IgD-negative memory B cell (primary cell): ENCODE measurements at regions not wholly inside any gene's neighbourhood (a gene's known extent, or its start where the extent isn't known, plus 50 kb on each side); places are given as distances from the start of the nearest gene placed in this dataset.

Experiments
- H3K27ac Mint-ChIP-seq, 3 donors: one replicate each; pipeline ENCODE4 v1.8.0; 2020 to 2022; ENCODE audit warnings: mild to moderate bottlenecking in 3 of 3, mixed read lengths in 3 of 3, moderate library complexity in 1 of 3
- H3K27me3 Mint-ChIP-seq: one replicate; pipeline ENCODE4 v1.8.0; 2021; ENCODE audit warnings: mixed read lengths
- H3K36me3 Mint-ChIP-seq: one replicate; pipeline ENCODE4 v1.8.0; 2020; ENCODE audit warnings: mild to moderate bottlenecking, mixed read lengths
- H3K4me1 Mint-ChIP-seq, 3 donors: one replicate each; pipeline ENCODE4 v1.8.0; 2020 to 2022; ENCODE audit warnings: mixed read lengths in 3 of 3, mild to moderate bottlenecking in 1 of 3
- H3K4me3 Mint-ChIP-seq, 4 donors: one replicate each; pipeline ENCODE4 v1.8.0; 2020 to 2022; ENCODE audit warnings: mild to moderate bottlenecking in 4 of 4, mixed read lengths in 4 of 4, moderate library complexity in 3 of 4
- H3K9me3 Mint-ChIP-seq, 3 donors: one replicate each; pipeline ENCODE4 v1.8.0; 2020 to 2021; ENCODE audit warnings: mixed read lengths in 3 of 3, mild to moderate bottlenecking in 1 of 3

GRCh38 chr11:39462506-39462905, 1996.9 kb downstream of the LRRC4C start:
- peaks cover 0 to 9% (median 2%) of the 10 kb centered on the region in 3 donors for H3K9me3 Mint-ChIP-seq

GRCh38 chr11:39461066-39461465, 1998.4 kb downstream of the LRRC4C start:
- no peaks in the 10 kb centered on the region for H3K36me3 Mint-ChIP-seq
- H3K9me3 Mint-ChIP-seq: peaks cover 0 to 9% (median 2%) of the 10 kb centered on the region in 3 donors
- H3K4me3 Mint-ChIP-seq: no peak overlapping the region
- H3K27ac Mint-ChIP-seq: no peak overlapping the region
- H3K27me3 Mint-ChIP-seq: no peaks in the 10 kb centered on the region
- no peaks in the 10 kb centered on the region for H3K4me1 Mint-ChIP-seq

More at GRCh38 chr11:39462506-39462905, 1996.9 kb downstream of the LRRC4C start:
- Mint-ChIP-seq H3K27me3 (no peaks in the 10 kb centered on the region), H3K36me3 (no peaks in the 10 kb centered on the region), H3K27ac (no peak overlapping the region), H3K4me1 (no peaks in the 10 kb centered on the region), H3K4me3 (no peak overlapping the region)

GRCh38 chr11:39459606-39460005, 1999.8 kb downstream of the LRRC4C start:
- Mint-ChIP-seq H3K36me3 (no peaks in the 10 kb centered on the region), H3K4me3 (no peak overlapping the region), H3K27ac (no peak overlapping the region), H3K4me1 (no peaks in the 10 kb centered on the region), H3K9me3 (peaks cover 0 to 9% (median 2%) of the 10 kb centered on the region in 3 donors), H3K27me3 (no peaks in the 10 kb centered on the region)

DNA sequence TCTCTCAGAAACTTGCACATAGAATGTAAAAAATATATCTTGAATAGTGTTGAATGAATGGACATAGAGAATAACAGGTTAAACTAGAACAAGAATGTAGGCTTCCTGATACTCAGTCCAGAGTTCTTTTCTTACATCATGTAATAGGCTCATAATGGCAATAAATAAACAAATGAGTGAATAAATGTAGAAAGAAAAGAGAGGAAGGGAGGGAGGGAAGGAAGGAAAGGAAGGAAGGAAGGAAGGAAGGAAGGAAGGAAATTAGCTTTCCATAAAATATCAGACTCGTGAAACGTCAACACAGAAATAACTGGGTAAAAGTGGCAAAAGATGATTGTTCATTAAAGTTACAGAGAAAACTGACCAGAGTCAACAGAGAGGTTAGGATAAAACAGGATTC, 2001.0 kb downstream of the LRRC4C start:
- H3K9me3 Mint-ChIP-seq: peaks cover 0 to 9% (median 2%) of the 10 kb centered on the region in 3 donors
- no peaks in the 10 kb centered on the region for H3K27me3 Mint-ChIP-seq
- H3K27ac Mint-ChIP-seq: no peak overlapping the region
- no peak overlapping the region for H3K4me3 Mint-ChIP-seq
- H3K36me3 Mint-ChIP-seq: no peaks in the 10 kb centered on the region
- H3K4me1 Mint-ChIP-seq: no peaks in the 10 kb centered on the region

- Mint-ChIP-seq H3K4me3 (no peak overlapping the region), H3K9me3 (peaks cover 0 to 4% (median 0%) of the 10 kb centered on the region in 3 donors), H3K27me3 (no peaks in the 10 kb centered on the region)
These were observed 2015.9 kb downstream of the LRRC4C start for GRCh38 chr11:39443424-39444022.

GRCh38 chr11:39442177-39442576, 2017.3 kb downstream of the LRRC4C start:
- no peaks in the 10 kb centered on the region for H3K27me3 Mint-ChIP-seq
- H3K36me3 Mint-ChIP-seq: no peaks in the 10 kb centered on the region
- H3K4me3 Mint-ChIP-seq: no peak overlapping the region
- peaks cover 0 to 3% (median 0%) of the 10 kb centered on the region in 3 donors for H3K9me3 Mint-ChIP-seq
- H3K4me1 Mint-ChIP-seq: no peaks in the 10 kb centered on the region
- no peak overlapping the region for H3K27ac Mint-ChIP-seq

More at GRCh38 chr11:39443424-39444022, 2015.9 kb downstream of the LRRC4C start:
- no peak overlapping the region for H3K27ac Mint-ChIP-seq
- H3K36me3 Mint-ChIP-seq: no peaks in the 10 kb centered on the region
- no peaks in the 10 kb centered on the region for H3K4me1 Mint-ChIP-seq

- Mint-ChIP-seq H3K36me3 (no peaks in the 10 kb centered on the region), H3K27ac (no peak overlapping the region), H3K4me3 (no peak overlapping the region), H3K4me1 (no peaks in the 10 kb centered on the region), H3K9me3 (peaks cover 0 to 7% (median 1%) of the 10 kb centered on the region in 3 donors), H3K27me3 (no peaks in the 10 kb centered on the region)
These were observed 2023.8 kb downstream of the LRRC4C start for GRCh38 chr11:39435641-39436040.

- H3K27ac Mint-ChIP-seq: no peak overlapping the region
- no peaks in the 10 kb centered on the region for H3K27me3 Mint-ChIP-seq
- no peaks in the 10 kb centered on the region for H3K36me3 Mint-ChIP-seq
- H3K4me1 Mint-ChIP-seq: no peaks in the 10 kb centered on the region
- no peak overlapping the region for H3K4me3 Mint-ChIP-seq
- peaks cover 0 to 4% (median 1%) of the 10 kb centered on the region in 3 donors for H3K9me3 Mint-ChIP-seq
These were observed 2025.0 kb downstream of the LRRC4C start for GRCh38 chr11:39434466-39434865.

GRCh38 chr11:39432929-39433328, 2026.5 kb downstream of the LRRC4C start:
- Mint-ChIP-seq H3K4me1 (no peaks in the 10 kb centered on the region), H3K27me3 (no peaks in the 10 kb centered on the region), H3K36me3 (no peaks in the 10 kb centered on the region), H3K27ac (no peak overlapping the region), H3K4me3 (no peak overlapping the region), H3K9me3 (peaks cover 0 to 3% (median 1%) of the 10 kb centered on the region in 3 donors)

- no peak overlapping the region for H3K27ac Mint-ChIP-seq
- peaks cover 0 to 4% (median 3%) of the 10 kb centered on the region in 3 donors for H3K9me3 Mint-ChIP-seq
- no peak overlapping the region for H3K4me3 Mint-ChIP-seq
- no peaks in the 10 kb centered on the region for H3K4me1 Mint-ChIP-seq
- H3K36me3 Mint-ChIP-seq: no peaks in the 10 kb centered on the region
- H3K27me3 Mint-ChIP-seq: no peaks in the 10 kb centered on the region
These were observed 2034.2 kb downstream of the LRRC4C start for GRCh38 chr11:39425226-39425625.

DNA sequence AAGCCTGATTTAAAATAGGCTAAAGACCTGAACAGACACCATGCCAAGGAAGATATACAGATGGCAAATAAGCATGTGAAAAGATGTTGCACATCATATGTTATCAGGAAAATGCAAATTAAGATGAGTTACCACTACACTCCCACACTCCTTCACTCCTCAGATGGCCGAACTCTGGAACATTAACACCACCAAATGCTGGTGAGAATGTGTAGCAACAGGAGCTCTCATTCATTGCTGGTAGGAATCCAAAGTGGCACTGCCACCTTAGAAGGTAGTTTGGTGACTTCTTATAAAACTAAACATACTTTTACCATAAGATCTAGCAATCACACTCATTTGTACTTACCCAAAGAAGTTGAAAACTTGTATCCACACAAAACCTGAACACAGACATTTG, 2047.3 kb downstream of the LRRC4C start:
- H3K9me3 Mint-ChIP-seq: peaks cover 3 to 18% (median 6%) of the 10 kb centered on the region in 3 donors
- H3K27me3 Mint-ChIP-seq: no peaks in the 10 kb centered on the region
- H3K27ac Mint-ChIP-seq: no peak overlapping the region
- H3K4me3 Mint-ChIP-seq: no peak overlapping the region
- no peaks in the 10 kb centered on the region for H3K4me1 Mint-ChIP-seq
- H3K36me3 Mint-ChIP-seq: no peaks in the 10 kb centered on the region

DNA sequence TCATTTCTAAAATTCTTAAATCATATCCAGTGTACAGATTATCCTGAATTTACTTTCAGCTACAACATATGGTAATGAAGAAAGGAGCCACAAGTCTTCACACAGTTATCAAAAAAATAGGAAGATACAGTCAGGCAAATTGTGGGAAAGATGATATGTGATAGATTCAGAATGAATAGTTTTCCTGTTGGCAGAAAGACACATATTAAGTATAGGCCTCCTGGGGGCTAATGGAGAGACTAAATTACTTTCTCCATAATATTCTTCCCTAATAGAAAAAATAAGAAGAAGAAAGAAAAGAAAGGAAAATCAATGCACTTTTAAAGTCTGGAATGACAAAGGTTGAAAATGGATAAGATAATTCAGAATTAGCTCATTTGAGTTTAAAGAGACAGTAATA, 2073.5 kb downstream of the LRRC4C start:
- Mint-ChIP-seq H3K27me3 (no peaks in the 10 kb centered on the region), H3K27ac (no peak overlapping the region), H3K9me3 (peaks cover 1 to 12% (median 11%) of the 10 kb centered on the region in 3 donors), H3K36me3 (no peaks in the 10 kb centered on the region), H3K4me1 (no peaks in the 10 kb centered on the region), H3K4me3 (no peak overlapping the region)

- H3K36me3 Mint-ChIP-seq: no peaks in the 10 kb centered on the region
- H3K27ac Mint-ChIP-seq: no peak overlapping the region
- H3K9me3 Mint-ChIP-seq: no peaks in the 10 kb centered on the region
- peaks cover 0 to 13% (median 3%) of the 10 kb centered on the region in 3 donors for H3K4me1 Mint-ChIP-seq
- H3K4me3 Mint-ChIP-seq: no peak overlapping the region
- H3K27me3 Mint-ChIP-seq: no peaks in the 10 kb centered on the region
These were observed 2084.3 kb downstream of the LRRC4C start for GRCh38 chr11:39374963-39375698.

DNA sequence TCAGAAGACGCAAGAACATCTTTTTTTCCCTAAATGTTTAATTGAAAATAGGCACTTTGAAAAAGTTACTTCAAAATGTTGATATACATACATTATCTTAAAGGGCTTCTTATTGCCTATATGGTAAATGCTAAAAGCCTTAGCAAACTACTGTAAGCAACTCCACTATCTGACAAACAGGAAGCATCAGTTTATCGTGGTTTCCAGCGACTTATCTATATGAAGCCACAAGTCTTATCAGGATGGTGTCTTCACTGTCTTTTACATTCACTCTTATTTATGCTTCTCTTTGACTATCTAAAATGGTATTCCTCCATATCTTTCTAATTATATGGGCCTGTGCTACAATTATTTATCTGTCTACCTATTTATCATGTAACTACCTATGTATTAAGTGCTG, 2091.9 kb downstream of the LRRC4C start:
- Mint-ChIP-seq H3K9me3 (no peaks in the 10 kb centered on the region), H3K4me1 (peaks cover 0 to 20% (median 0%) of the 10 kb centered on the region in 3 donors), H3K27ac (no peak overlapping the region)

DNA sequence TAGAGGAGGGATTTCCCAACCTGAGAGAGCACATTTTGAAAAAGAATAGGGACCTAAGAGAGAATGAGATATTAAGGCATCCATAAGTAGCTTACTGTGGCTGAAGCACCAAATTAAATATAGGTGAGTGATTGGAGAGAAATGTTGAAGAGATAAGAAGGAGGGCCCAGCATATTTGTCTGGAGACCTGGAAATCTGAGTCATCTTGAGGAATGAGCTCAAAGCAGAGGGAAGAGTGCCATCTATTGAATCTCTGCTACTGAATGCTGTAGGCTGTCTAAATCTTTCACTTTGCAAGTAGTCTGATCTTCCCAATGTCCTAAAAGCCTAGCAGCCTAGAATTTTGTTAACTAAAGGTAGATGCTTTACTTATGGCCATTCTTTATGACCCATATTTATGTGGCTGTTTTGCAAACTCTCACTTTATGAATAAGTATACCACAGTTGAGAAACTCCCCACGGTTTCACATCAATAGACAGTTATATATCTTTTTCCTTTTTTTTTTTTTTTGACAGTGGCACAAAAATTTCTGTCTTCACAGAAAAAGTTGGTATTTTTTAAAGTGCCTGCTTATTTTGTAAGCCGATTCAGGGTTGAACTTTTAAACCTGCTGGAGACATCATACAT, 2093.5 kb downstream of the LRRC4C start:
- Mint-ChIP-seq H3K4me3 (no peak overlapping the region), H3K36me3 (no peaks in the 10 kb centered on the region), H3K9me3 (no peaks in the 10 kb centered on the region), H3K27ac (no peak overlapping the region), H3K27me3 (no peaks in the 10 kb centered on the region), H3K4me1 (peaks cover 0 to 11% (median 0%) of the 10 kb centered on the region in 3 donors)

More for the DNA sequence above, 2091.9 kb downstream of the LRRC4C start:
- no peak overlapping the region for H3K4me3 Mint-ChIP-seq
- no peaks in the 10 kb centered on the region for H3K27me3 Mint-ChIP-seq
- no peaks in the 10 kb centered on the region for H3K36me3 Mint-ChIP-seq
